Panc1 (cell line): ENCODE measurements at regions not wholly inside any gene's neighbourhood (a gene's known extent, or its start where the extent isn't known, plus 50 kb on each side); places are given as distances from the start of the nearest gene placed in this dataset.

ENCODE experiments used
- ATAC-seq: fragments of 200-7000 bp; cut with Tn5 transposase; 2 replicates; pipeline ENCODE4 v1.9.1; 2020; ENCODE audit warnings: mild to moderate bottlenecking, moderate library complexity
- BruUV-seq: library from RNA; stranded (reverse); fragments of 400-500 nt; replicated peaks from 2 replicates; lab custom pipeline; 2021; lab: Mats Ljungman, UMichigan
- CTCF ChIA-PET: fragments of 300-600 bp; sonication (Branson Sonifier 250); formaldehyde crosslinking; loops from one replicate; lab custom pipeline; 2022; ENCODE audit warnings: antibody characterized with exemption; lab: Charles Lee
- POLR2A ChIA-PET: fragments of 300-600 bp; sonication (Branson Sonifier 250); formaldehyde crosslinking; loops from one replicate; lab custom pipeline; 2022; ENCODE audit warnings: antibody characterized with exemption; lab: Charles Lee
- DNase-seq: peaks from one replicate; pipeline ENCODE4 v3.0.0-alpha.2; 2010; ENCODE audit warnings: low read depth, low spot score
- H3K27ac ChIP-seq: 2 replicates; pipeline ENCODE4 v1.5.1; 2011; ENCODE audit warnings: mild to moderate bottlenecking, low read length, inconsistent platforms
- H3K27me3 ChIP-seq: fragments of 200-500 bp; sonication (Bioruptor generic); 2 replicates; pipeline ENCODE4 v1.6.0; 2014; ENCODE audit warnings: low read length, inconsistent platforms; ENCODE audit not compliant: control insufficient read depth, insufficient read depth
- H3K36me3 ChIP-seq: fragments of 200-500 bp; sonication (Bioruptor generic); 2 replicates; pipeline ENCODE4 v1.5.1; 2014; ENCODE audit warnings: inconsistent platforms, mild to moderate bottlenecking, low read length, moderate library complexity; ENCODE audit not compliant: control insufficient read depth, insufficient read depth
- H3K4me1 ChIP-seq: 2 replicates; pipeline ENCODE4 v1.5.1; 2011; ENCODE audit warnings: inconsistent platforms, mild to moderate bottlenecking, low read length, moderate library complexity; ENCODE audit not compliant: control insufficient read depth, insufficient read depth
- H3K4me3 ChIP-seq, 2 experiments: 2 replicates each; pipeline ENCODE4 v1.5.1; 2011 to 2012; ENCODE audit warnings: low read depth in 2 of 2, low read length in 2 of 2, mild to moderate bottlenecking in 2 of 2, inconsistent platforms in 1 of 2, moderate library complexity in 1 of 2
- H3K9me3 ChIP-seq: fragments of 200-500 bp; sonication (Bioruptor generic); 2 replicates; pipeline ENCODE4 v1.5.1; 2014; ENCODE audit warnings: low read depth, mild to moderate bottlenecking, inconsistent platforms, low read length, moderate library complexity; ENCODE audit not compliant: control insufficient read depth, insufficient read depth
- POLR2AphosphoS5 ChIP-seq: IDR thresholded peaks from 2 replicates; pipeline ENCODE4 v1.6.1; 2012; ENCODE audit warnings: mild to moderate bottlenecking, low read depth, low read length, moderate library complexity
- SIN3A ChIP-seq: IDR thresholded peaks from 2 replicates; pipeline ENCODE4 v1.6.1; 2012; ENCODE audit warnings: low read depth, mild to moderate bottlenecking, low read length, moderate library complexity, borderline replicate concordance; ENCODE audit not compliant: insufficient read depth
- TCF7L2 ChIP-seq: IDR thresholded peaks from 2 replicates; pipeline ENCODE4 v1.6.1; 2011; ENCODE audit warnings: mild to moderate bottlenecking, low read depth, low read length, inconsistent platforms
- in situ Hi-C: cut with HindIII; loops from 2 replicates; pipeline ENCODE4 v1.10.0; 2016; ENCODE audit warnings: low sequenced_read_pairs, low pct_unique_long_range_greater_than_20kb
- intact Hi-C: fragments of 100-400 bp; cut with micrococcal nuclease; formaldehyde crosslinking; loops from one replicate; pipeline ENCODE4 v1.10.0; 2022; ENCODE audit not compliant: unreplicated experiment
- TF ChIP-seq, protein P1 (sequence below), 2 experiments: IDR thresholded peaks; 2 replicates each; pipeline ENCODE4 v1.6.1; 2011 to 2012; ENCODE audit warnings: low read depth in 2 of 2, control low read depth in 1 of 2, low read length in 1 of 2, mild to moderate bottlenecking in 1 of 2, moderate library complexity in 1 of 2; ENCODE audit not compliant: insufficient read depth in 1 of 2
- TF ChIP-seq, protein P2 (sequence below): fragments of 450-650 bp; IDR thresholded peaks from 2 replicates; pipeline ENCODE4 v1.5.1; 2017; ENCODE audit warnings: mild to moderate bottlenecking

- Histone ChIP-seq H3K4me1 (no peaks in the 10 kb centered on the region), H3K27ac (no peak overlapping the region), H3K9me3 (no peaks in the 10 kb centered on the region), H3K4me3 (no peak overlapping the region), H3K36me3 (no peaks in the 10 kb centered on the region), H3K27me3 (no peaks in the 10 kb centered on the region)
- no peak for DNase-seq
- ChIA-PET POLR2A (no interaction called here), CTCF (no interaction called here)
- BruUV-seq = no TSS peak
- intact Hi-C loops = no loop called here
- in situ Hi-C loops = no loop called here
- no peak for ATAC-seq
- TF ChIP-seq, protein P1, sequence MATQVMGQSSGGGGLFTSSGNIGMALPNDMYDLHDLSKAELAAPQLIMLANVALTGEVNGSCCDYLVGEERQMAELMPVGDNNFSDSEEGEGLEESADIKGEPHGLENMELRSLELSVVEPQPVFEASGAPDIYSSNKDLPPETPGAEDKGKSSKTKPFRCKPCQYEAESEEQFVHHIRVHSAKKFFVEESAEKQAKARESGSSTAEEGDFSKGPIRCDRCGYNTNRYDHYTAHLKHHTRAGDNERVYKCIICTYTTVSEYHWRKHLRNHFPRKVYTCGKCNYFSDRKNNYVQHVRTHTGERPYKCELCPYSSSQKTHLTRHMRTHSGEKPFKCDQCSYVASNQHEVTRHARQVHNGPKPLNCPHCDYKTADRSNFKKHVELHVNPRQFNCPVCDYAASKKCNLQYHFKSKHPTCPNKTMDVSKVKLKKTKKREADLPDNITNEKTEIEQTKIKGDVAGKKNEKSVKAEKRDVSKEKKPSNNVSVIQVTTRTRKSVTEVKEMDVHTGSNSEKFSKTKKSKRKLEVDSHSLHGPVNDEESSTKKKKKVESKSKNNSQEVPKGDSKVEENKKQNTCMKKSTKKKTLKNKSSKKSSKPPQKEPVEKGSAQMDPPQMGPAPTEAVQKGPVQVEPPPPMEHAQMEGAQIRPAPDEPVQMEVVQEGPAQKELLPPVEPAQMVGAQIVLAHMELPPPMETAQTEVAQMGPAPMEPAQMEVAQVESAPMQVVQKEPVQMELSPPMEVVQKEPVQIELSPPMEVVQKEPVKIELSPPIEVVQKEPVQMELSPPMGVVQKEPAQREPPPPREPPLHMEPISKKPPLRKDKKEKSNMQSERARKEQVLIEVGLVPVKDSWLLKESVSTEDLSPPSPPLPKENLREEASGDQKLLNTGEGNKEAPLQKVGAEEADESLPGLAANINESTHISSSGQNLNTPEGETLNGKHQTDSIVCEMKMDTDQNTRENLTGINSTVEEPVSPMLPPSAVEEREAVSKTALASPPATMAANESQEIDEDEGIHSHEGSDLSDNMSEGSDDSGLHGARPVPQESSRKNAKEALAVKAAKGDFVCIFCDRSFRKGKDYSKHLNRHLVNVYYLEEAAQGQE (IDR thresholded peaks at IDR 0.05; ENCODE audit: insufficient read depth in 1 of 2, low read depth in 2 of 2, low read length in 1 of 2) = no peak
- TF ChIP-seq, protein P2, sequence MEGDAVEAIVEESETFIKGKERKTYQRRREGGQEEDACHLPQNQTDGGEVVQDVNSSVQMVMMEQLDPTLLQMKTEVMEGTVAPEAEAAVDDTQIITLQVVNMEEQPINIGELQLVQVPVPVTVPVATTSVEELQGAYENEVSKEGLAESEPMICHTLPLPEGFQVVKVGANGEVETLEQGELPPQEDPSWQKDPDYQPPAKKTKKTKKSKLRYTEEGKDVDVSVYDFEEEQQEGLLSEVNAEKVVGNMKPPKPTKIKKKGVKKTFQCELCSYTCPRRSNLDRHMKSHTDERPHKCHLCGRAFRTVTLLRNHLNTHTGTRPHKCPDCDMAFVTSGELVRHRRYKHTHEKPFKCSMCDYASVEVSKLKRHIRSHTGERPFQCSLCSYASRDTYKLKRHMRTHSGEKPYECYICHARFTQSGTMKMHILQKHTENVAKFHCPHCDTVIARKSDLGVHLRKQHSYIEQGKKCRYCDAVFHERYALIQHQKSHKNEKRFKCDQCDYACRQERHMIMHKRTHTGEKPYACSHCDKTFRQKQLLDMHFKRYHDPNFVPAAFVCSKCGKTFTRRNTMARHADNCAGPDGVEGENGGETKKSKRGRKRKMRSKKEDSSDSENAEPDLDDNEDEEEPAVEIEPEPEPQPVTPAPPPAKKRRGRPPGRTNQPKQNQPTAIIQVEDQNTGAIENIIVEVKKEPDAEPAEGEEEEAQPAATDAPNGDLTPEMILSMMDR = no peak
- no peak for TF ChIP-seq TCF7L2
- no peak for TF ChIP-seq POLR2AphosphoS5
- no peak for TF ChIP-seq SIN3A
These were observed 1196.4 kb downstream of the PCDH17 start for GRCh38 chr13:58827904-58828303.

- CTCF ChIA-PET = no interaction called here
- no TSS peak for BruUV-seq
- in situ Hi-C loops = no loop called here
These were observed 1199.3 kb downstream of the PCDH17 start for GRCh38 chr13:58830841-58831240.

More at GRCh38 chr13:58830841-58831240, 1199.3 kb downstream of the PCDH17 start:
- no peak for DNase-seq
- no peaks in the 10 kb centered on the region for H3K4me1 ChIP-seq
- no peak overlapping the region for H3K27ac ChIP-seq
- TF ChIP-seq POLR2AphosphoS5 = no peak
- TF ChIP-seq, protein P2 = no peak
- TF ChIP-seq SIN3A = no peak
- TF ChIP-seq, protein P1 (IDR thresholded peaks at IDR 0.05; ENCODE audit: insufficient read depth in 1 of 2, low read depth in 2 of 2, low read length in 1 of 2) = no peak
- TF ChIP-seq TCF7L2 = no peak
- no peaks in the 10 kb centered on the region for H3K27me3 ChIP-seq
- POLR2A ChIA-PET = no interaction called here
- ATAC-seq = no peak
- H3K4me3 ChIP-seq = no peak overlapping the region
- intact Hi-C loops = no loop called here
- H3K36me3 ChIP-seq = no peaks in the 10 kb centered on the region
- no peaks in the 10 kb centered on the region for H3K9me3 ChIP-seq
